ENCODE measurements at regions not wholly inside any gene's neighbourhood (a gene's known extent, or its start where the extent isn't known, plus 50 kb on each side); places are given as distances from the start of the nearest gene placed in this dataset.

DNA sequence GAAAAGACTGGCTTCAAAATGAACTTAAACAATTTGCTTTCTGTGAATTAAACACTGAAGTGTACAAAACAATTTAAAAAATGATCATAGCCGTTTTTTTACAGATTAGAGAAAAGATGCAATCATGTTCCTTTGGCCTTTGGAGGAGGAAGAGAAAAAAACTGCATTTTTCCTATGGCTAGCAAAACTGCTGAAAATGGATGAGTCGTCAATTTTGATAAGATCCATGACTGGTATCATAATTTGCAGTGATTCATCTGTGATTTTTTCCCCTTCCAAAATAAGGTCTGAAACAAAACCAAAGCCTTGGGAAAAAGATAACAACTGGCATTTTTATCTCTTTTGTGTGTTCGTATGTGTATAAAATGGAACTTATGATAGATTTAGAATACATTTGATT is 255.6 kb upstream of the SATB1 start:
- Histone ChIP-seq H3K79me1 (ENCODE audit: low read depth in 1 of 2, low read length in 2 of 2) (no peaks in the 10 kb centered on the region), H2AFZ (replicated peaks; ENCODE audit: low read length, poor library complexity) (no peak overlapping the region), H2BK120ac (ENCODE audit: low read depth, low read length) (no peak overlapping the region), H3K4ac (ENCODE audit: low read depth, low read length) (no peak overlapping the region), H2BK15ac (ENCODE audit: low read depth, low read length) (no peak overlapping the region), H2BK5ac (ENCODE audit: low read depth, low read length, poor library complexity, severe bottlenecking) (no peak overlapping the region), H3K14ac (replicated peaks; ENCODE audit: low read depth, low read length) (no peak overlapping the region), H2AK9ac (replicated peaks; ENCODE audit: low read depth, low read length, poor library complexity) (no peak overlapping the region), H3K4me3 (ENCODE audit: insufficient read depth, low read depth, low read length) (no peak overlapping the region), H3K9me3 (ENCODE audit: control insufficient read depth, insufficient read depth, low read length) (peaks cover 8% of the 10 kb centered on the region), H2AK5ac (ENCODE audit: low read depth, low read length) (no peak overlapping the region), H2BK20ac (ENCODE audit: low read depth, low read length) (no peak overlapping the region), H3K9ac (ENCODE audit: low read depth, low read length) (no peak overlapping the region), H4K91ac (ENCODE audit: insufficient read depth, low read depth, low read length) (no peak overlapping the region), H3K4me1 (ENCODE audit: control insufficient read depth, insufficient read depth, low read length) (no peaks in the 10 kb centered on the region), H3K9me1 (ENCODE audit: insufficient read depth, low read length) (no peaks in the 10 kb centered on the region), H3K56ac (ENCODE audit: extremely low read depth, insufficient read depth, low read length) (no peak overlapping the region), H4K20me1 (ENCODE audit: insufficient read depth, low read length) (no peaks in the 10 kb centered on the region), H3K4me2 (ENCODE audit: low read depth, low read length) (no peak overlapping the region), H3K18ac (ENCODE audit: low read depth, low read length) (no peak overlapping the region), H4K8ac (ENCODE audit: low read depth in 2 of 2, low read length in 2 of 2) (no peak overlapping the region), H4K5ac (ENCODE audit: low read depth, low read length) (no peak overlapping the region), H3K36me3 (ENCODE audit: control insufficient read depth, insufficient read depth, low read length) (no peaks in the 10 kb centered on the region), H3K23ac (ENCODE audit: low read depth, low read length) (no peak overlapping the region), H3K27ac (ENCODE audit: insufficient read depth, low read length) (no peak overlapping the region), H3K27me3 (ENCODE audit: control insufficient read depth, insufficient read depth, low read length) (no peaks in the 10 kb centered on the region)
- ATAC-seq (ENCODE audit: low read depth) (no peak), DNase-seq (no peak)
- in situ Hi-C loops (cut with MboI; ENCODE audit: low sequenced_read_pairs) (no loop called here), dilution Hi-C loops (cut with HindIII; ENCODE audit: low sequenced_read_pairs, unreplicated experiment) (no loop called here), intact Hi-C loops (cut with micrococcal nuclease) (no loop called here)
- BruUV-seq (replicated peaks) = no TSS peak
- WGBS, 2 experiments (ENCODE audit: extremely low coverage in 2 of 2, insufficient read length in 1 of 2) = no CpG with 5 or more reads among the region's 3 CpGs
- ChIA-PET POLR2A (ENCODE audit: unreplicated experiment) (no interaction called here), CTCF (interaction anchor here (0.6 kb wide), 1 partner anchor 26 kb away, joined by 3 read pairs; no protein-coding TSS in a partner anchor)
- TF ChIP-seq MAFK (IDR thresholded peaks at IDR 0.05; ENCODE audit: low read depth, low read length) (peak; percentile 68), MAZ (IDR thresholded peaks at IDR 0.05; ENCODE audit: borderline replicate concordance, low read depth, low read length) (no peak)
